ENCODE measurements at regions not wholly inside any gene's neighbourhood (a gene's known extent, or its start where the extent isn't known, plus 50 kb on each side); places are given as distances from the start of the nearest gene placed in this dataset.
"Not testable (repeated sequence)": the region's sequence is repeated elsewhere in the genome, so short reads cannot be mapped to it uniquely, and the experiment has no call there.

DNA sequence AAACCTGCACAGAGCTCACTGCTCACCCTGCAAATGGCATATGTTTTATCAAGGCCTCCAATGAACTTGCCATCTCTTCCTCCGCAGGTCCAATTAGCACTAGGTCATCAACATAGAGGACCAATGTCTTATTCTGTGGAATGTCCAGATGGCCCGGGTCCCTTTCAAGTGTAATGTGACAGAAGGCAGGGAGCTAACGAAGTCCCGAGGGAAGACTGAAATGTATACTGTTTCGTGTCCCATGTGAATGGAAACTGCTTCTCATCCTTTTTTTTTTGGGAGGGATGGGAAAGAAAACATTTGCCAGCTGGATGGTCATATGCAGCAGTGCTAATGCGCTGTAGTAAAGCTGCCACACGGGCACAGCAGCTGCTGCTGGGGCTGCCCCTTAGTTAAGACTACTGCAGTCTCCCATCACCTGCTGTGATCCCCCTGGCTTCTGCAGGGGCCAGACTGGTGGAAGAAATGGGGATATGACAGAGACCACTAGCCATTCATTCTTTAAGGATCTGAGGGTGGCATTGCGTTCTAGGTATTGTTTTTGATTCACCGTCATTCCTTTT lies 61.7 kb upstream of the CCNY start:
- no peak for TF ChIP-seq CTCF (IDR thresholded peaks at IDR 0.05; ENCODE audit: borderline replicate concordance, extremely low read depth, insufficient read depth)
- no peak for FAIRE-seq

DNA sequence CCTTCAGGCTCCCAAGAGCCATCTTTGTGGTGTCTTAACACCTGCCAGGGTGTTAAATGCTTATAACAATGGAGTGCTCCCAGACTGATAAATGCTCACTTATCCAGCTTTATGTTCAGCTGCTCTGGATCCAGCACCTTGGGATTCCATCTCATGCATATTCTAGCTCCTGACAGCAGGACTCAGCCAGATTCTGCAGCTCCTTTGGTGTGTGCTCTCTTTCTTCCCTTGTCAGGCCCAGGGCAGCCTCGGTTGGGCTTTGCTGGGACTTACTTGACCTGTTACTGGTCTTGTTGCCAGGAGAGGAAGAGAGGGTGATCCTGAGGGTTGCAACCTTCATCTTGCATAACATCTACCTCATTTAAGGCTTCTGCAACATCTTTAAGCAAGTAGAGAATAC lies 59.4 kb upstream of the CCNY start:
- no peaks in the 10 kb centered on the region for H3K4me1 ChIP-seq (ENCODE audit: control insufficient read depth in 2 of 3, insufficient read depth in 2 of 3, low read depth in 1 of 3, low read length in 3 of 3)
- intact Hi-C loops (cut with DNase I) = no loop called here
- H3K9ac ChIP-seq (ENCODE audit: low read length in 3 of 3) = no peak overlapping the region
- FAIRE-seq = no peak
- H3K9me3 ChIP-seq (ENCODE audit: control insufficient read depth in 2 of 3, insufficient read depth in 1 of 3, low read length in 3 of 3) = no peaks in the 10 kb centered on the region
- no peaks in the 10 kb centered on the region for H3K27me3 ChIP-seq (ENCODE audit: control insufficient read depth, insufficient read depth, low read length)
- H3K27ac ChIP-seq (ENCODE audit: low read depth in 2 of 2, low read length in 2 of 2) = no peak overlapping the region
- no peaks in the 10 kb centered on the region for H3K36me3 ChIP-seq (ENCODE audit: control insufficient read depth in 2 of 3, insufficient read depth in 3 of 3, low read length in 3 of 3)
- no peak for DNase-seq
- no peak for TF ChIP-seq CTCF (IDR thresholded peaks at IDR 0.05; ENCODE audit: borderline replicate concordance, extremely low read depth, insufficient read depth)
- H3K4me3 ChIP-seq (ENCODE audit: low read length in 3 of 3) = no peak overlapping the region

More for the DNA sequence above, 61.7 kb upstream of the CCNY start:
- no peak overlapping the region for H3K4me3 ChIP-seq (ENCODE audit: low read length in 3 of 3)
- no peaks in the 10 kb centered on the region for H3K27me3 ChIP-seq (ENCODE audit: control insufficient read depth, insufficient read depth, low read length)
- peak in 2 of 5 donors; percentile 37 to 45 for DNase-seq
- H3K4me1 ChIP-seq (ENCODE audit: control insufficient read depth in 2 of 3, insufficient read depth in 2 of 3, low read depth in 1 of 3, low read length in 3 of 3) = peaks cover 0 to 3% (median 3%) of the 10 kb centered on the region in 3 donors
- no peak overlapping the region for H3K9ac ChIP-seq (ENCODE audit: low read length in 3 of 3)
- no peak overlapping the region for H3K27ac ChIP-seq (ENCODE audit: low read depth in 2 of 2, low read length in 2 of 2)
- intact Hi-C loops (cut with DNase I) = no loop called here
- H3K36me3 ChIP-seq (ENCODE audit: control insufficient read depth in 2 of 3, insufficient read depth in 3 of 3, low read length in 3 of 3) = no peaks in the 10 kb centered on the region
- no peaks in the 10 kb centered on the region for H3K9me3 ChIP-seq (ENCODE audit: control insufficient read depth in 2 of 3, insufficient read depth in 1 of 3, low read length in 3 of 3)

DNA sequence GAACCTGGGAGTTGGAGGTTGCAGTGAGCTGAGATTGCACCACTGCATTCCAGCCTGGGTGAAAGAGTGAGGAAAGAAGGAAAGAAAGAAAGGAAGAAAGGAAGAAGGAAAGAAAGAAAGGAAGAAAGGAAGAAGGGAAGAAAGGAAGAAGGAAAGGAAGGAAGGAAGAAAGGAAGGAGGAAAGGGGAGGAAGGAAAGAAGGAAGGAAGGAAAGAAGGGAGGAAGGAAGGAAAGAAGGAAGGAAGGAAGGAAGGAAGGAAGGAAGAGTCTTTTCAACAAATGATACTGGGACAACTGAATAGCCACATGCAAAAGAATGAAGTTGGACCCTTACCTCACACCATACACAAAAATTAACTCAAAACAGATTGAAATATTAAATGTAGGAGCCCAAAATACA lies 56.1 kb upstream of the CCNY start:
- H3K36me3 ChIP-seq (ENCODE audit: control insufficient read depth in 2 of 3, insufficient read depth in 3 of 3, low read length in 3 of 3); H3K4me1 ChIP-seq (ENCODE audit: control insufficient read depth in 2 of 3, insufficient read depth in 2 of 3, low read depth in 1 of 3, low read length in 3 of 3); H3K9ac ChIP-seq (ENCODE audit: low read length in 3 of 3); FAIRE-seq; H3K4me3 ChIP-seq (ENCODE audit: low read length in 3 of 3); H3K9me3 ChIP-seq (ENCODE audit: control insufficient read depth in 2 of 3, insufficient read depth in 1 of 3, low read length in 3 of 3); intact Hi-C loops (cut with DNase I); H3K27me3 ChIP-seq (ENCODE audit: control insufficient read depth, insufficient read depth, low read length); H3K27ac ChIP-seq (ENCODE audit: low read depth in 2 of 2, low read length in 2 of 2); DNase-seq: not testable (repeated sequence)

All from kidney (tissue), 13 donors.